ENCODE measurements at regions not wholly inside any gene's neighbourhood (a gene's known extent, or its start where the extent isn't known, plus 50 kb on each side); places are given as distances from the start of the nearest gene placed in this dataset.

- TF ChIP-seq POLR2A (IDR thresholded peaks at IDR 0.05) = no peak
- TF ChIP-seq, protein P1, sequence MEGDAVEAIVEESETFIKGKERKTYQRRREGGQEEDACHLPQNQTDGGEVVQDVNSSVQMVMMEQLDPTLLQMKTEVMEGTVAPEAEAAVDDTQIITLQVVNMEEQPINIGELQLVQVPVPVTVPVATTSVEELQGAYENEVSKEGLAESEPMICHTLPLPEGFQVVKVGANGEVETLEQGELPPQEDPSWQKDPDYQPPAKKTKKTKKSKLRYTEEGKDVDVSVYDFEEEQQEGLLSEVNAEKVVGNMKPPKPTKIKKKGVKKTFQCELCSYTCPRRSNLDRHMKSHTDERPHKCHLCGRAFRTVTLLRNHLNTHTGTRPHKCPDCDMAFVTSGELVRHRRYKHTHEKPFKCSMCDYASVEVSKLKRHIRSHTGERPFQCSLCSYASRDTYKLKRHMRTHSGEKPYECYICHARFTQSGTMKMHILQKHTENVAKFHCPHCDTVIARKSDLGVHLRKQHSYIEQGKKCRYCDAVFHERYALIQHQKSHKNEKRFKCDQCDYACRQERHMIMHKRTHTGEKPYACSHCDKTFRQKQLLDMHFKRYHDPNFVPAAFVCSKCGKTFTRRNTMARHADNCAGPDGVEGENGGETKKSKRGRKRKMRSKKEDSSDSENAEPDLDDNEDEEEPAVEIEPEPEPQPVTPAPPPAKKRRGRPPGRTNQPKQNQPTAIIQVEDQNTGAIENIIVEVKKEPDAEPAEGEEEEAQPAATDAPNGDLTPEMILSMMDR (IDR thresholded peaks at IDR 0.05) = no peak
These were observed 225.2 kb upstream of the ITGA1 start for GRCh38 chr5:52562473-52562872.

Measured in stomach (tissue), 4 donors.